WERI-Rb-1 (cell line): ENCODE measurements at regions not wholly inside any gene's neighbourhood (a gene's known extent, or its start where the extent isn't known, plus 50 kb on each side); places are given as distances from the start of the nearest gene placed in this dataset.

Experiments used
- DNase-seq: peaks from one replicate; pipeline ENCODE4 v3.0.0-alpha.2; 2020
- H3K27ac ChIP-seq: fragments of 250-450 bp; sonication (Bioruptor Pico); 2 replicates; pipeline ENCODE4 v1.5.1; 2020; ENCODE audit warnings: mild to moderate bottlenecking, moderate library complexity
- H3K27me3 ChIP-seq: fragments of 250-450 bp; sonication (Bioruptor Pico); 2 replicates; pipeline ENCODE4 v1.5.1; 2021; ENCODE audit warnings: mild to moderate bottlenecking, low read depth, moderate library complexity; ENCODE audit not compliant: insufficient read depth, severe bottlenecking
- H3K36me3 ChIP-seq: fragments of 250-450 bp; sonication (Bioruptor Pico); 2 replicates; pipeline ENCODE4 v1.5.1; 2020; ENCODE audit warnings: mild to moderate bottlenecking, moderate library complexity
- H3K4me3 ChIP-seq: 2 replicates; pipeline ENCODE4 v1.5.1; 2011; ENCODE audit warnings: low read depth, mild to moderate bottlenecking, control low read depth, low read length
- H3K9me3 ChIP-seq: fragments of 250-450 bp; sonication (Bioruptor Pico); 2 replicates; pipeline ENCODE4 v1.5.1; 2021; ENCODE audit warnings: mild to moderate bottlenecking, moderate library complexity; ENCODE audit not compliant: severe bottlenecking
- CTCF ChIP-seq: IDR thresholded peaks from 2 replicates; pipeline ENCODE4 v1.5.1; 2011; ENCODE audit warnings: low read depth, mild to moderate bottlenecking, control low read depth, inconsistent platforms, low read length

- no peak for DNase-seq
- TF ChIP-seq CTCF = no peak
- no peak overlapping the region for H3K4me3 ChIP-seq
- no peaks in the 10 kb centered on the region for H3K36me3 ChIP-seq
- H3K27ac ChIP-seq = no peak overlapping the region
- peaks cover 31% of the 10 kb centered on the region for H3K27me3 ChIP-seq
- H3K9me3 ChIP-seq = no peaks in the 10 kb centered on the region
Observed at GRCh38 chr3:117637666-117638065, 928.1 kb downstream of the TUSC7 start.

DNA sequence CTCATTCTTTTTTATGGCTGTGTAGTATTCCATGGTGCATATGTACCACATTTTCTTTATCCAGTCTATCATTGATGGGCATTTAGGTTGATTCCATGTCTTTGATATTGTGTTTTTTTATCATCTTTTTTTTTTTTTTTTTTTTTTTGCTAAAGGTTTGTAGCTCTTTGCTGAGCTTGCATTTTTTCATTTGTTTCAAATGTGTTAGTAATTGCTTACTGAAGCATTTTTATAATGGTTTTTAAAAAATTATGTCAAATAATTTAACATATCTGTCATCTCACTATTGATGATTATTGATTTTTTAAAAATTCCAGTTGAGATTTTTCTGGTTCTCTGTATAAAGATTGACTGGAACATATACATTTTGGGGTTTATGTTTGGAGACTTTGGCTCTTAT is 934.6 kb downstream of the TUSC7 start:
- no peak overlapping the region for H3K4me3 ChIP-seq
- H3K27me3 ChIP-seq = peaks cover 24% of the 10 kb centered on the region
- no peak for DNase-seq
- H3K9me3 ChIP-seq = no peaks in the 10 kb centered on the region
- no peak for TF ChIP-seq CTCF
- H3K27ac ChIP-seq = no peak overlapping the region
- H3K36me3 ChIP-seq = no peaks in the 10 kb centered on the region

DNA sequence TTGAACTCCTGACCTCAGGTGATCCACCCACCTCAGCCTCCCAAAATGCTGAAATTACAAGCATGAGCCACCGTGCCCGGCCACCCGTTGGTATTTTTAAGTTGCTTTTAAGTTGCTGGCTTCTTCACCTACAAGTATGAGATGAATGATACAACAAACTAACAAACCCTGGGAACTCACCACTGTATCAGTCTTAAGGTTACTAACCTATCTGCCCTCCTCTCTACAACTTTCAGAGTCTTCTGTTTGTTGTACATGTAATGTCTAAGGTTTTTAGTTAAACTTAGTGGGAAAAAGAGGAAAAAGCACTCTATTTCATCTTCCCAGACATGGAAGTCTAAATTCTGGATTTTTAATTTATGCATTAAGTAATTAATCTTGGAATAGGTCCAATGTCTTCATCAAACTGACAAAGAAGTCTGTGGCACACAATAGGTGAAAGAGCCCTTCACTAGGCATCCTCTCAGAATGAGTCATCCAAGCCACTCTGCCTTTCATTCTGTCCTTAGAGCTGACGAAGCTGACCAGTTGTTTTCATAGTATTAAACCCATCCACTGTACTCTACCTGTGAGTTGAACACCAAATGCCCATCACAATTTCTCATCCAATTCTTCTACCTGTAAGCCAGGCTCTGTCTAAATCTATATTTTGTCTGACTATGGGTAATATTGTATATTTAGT is 936.1 kb downstream of the TUSC7 start:
- H3K27ac ChIP-seq = no peak overlapping the region
- H3K4me3 ChIP-seq = no peak overlapping the region
- no peaks in the 10 kb centered on the region for H3K36me3 ChIP-seq
- H3K27me3 ChIP-seq = peaks cover 25% of the 10 kb centered on the region
- no peaks in the 10 kb centered on the region for H3K9me3 ChIP-seq
- no peak for TF ChIP-seq CTCF
- no peak for DNase-seq

GRCh38 chr3:117647435-117647834 is 937.9 kb downstream of the TUSC7 start:
- no peak for DNase-seq
- Histone ChIP-seq H3K27ac (no peak overlapping the region), H3K4me3 (no peak overlapping the region), H3K9me3 (no peaks in the 10 kb centered on the region), H3K36me3 (no peaks in the 10 kb centered on the region), H3K27me3 (peaks cover 17% of the 10 kb centered on the region)
- TF ChIP-seq CTCF = no peak

DNA sequence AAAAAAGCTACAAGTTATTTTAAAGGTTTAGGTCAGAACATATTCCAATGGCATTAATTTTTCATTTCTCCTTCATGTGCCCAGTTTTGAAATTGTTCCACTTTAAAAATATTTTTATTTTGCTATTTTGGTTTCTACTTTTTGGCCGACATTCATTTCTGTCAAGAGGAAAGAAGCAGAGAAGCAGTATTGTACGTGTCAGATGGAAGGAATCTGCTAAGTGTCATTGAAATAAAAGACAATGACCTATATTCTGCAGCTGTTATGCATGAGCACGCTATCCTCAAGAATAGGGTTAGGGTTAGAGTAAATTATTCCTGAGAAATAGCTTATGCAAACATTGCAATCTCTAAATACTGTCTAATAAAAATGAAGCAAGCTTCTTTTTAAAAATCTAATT is 941.7 kb downstream of the TUSC7 start:
- TF ChIP-seq CTCF = no peak
- DNase-seq = no peak
- no peaks in the 10 kb centered on the region for H3K36me3 ChIP-seq
- H3K27ac ChIP-seq = no peak overlapping the region
- no peak overlapping the region for H3K4me3 ChIP-seq
- H3K27me3 ChIP-seq = peaks cover 21% of the 10 kb centered on the region
- no peaks in the 10 kb centered on the region for H3K9me3 ChIP-seq

DNA sequence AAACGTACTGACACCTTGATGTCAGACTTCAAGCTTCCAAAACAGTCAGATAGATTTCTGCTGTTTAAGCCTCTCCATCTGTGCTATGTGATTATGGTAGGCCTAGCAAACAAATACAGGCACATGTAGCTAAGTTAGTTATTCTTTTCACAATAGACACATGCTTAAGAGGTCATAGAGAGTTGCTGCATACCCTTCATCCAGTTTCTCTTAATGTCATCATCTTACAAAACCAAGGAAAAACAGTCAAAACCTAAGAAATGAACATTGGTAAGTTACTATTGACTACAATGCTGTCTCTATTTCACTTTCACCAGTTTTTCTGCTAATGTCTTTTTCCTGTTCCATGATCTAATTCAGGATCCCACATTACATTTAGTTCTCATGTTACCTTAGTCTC is 946.8 kb downstream of the TUSC7 start:
- H3K36me3 ChIP-seq = no peaks in the 10 kb centered on the region
- H3K4me3 ChIP-seq = no peak overlapping the region
- no peaks in the 10 kb centered on the region for H3K9me3 ChIP-seq
- TF ChIP-seq CTCF = no peak
- H3K27me3 ChIP-seq = peaks cover 17% of the 10 kb centered on the region
- no peak overlapping the region for H3K27ac ChIP-seq
- DNase-seq = no peak
